ENCODE measurements at regions not wholly inside any gene's neighbourhood (a gene's known extent, or its start where the extent isn't known, plus 50 kb on each side); places are given as distances from the start of the nearest gene placed in this dataset.

GRCh38 chr6:50145125-50145524 is 95.4 kb upstream of the DEFB112 start:
- H4K8ac ChIP-seq (ENCODE audit: low read depth in 2 of 2, low read length in 2 of 2), result no peak overlapping the region
- H3K14ac ChIP-seq (replicated peaks; ENCODE audit: low read depth, low read length), result no peak overlapping the region
- no peaks in the 10 kb centered on the region for H3K27me3 ChIP-seq (ENCODE audit: control insufficient read depth, insufficient read depth, low read length)
- H4K5ac ChIP-seq (ENCODE audit: low read depth, low read length), result no peak overlapping the region
- H3K9ac ChIP-seq (ENCODE audit: low read depth, low read length), result no peak overlapping the region
- no peak overlapping the region for H2BK20ac ChIP-seq (ENCODE audit: low read depth, low read length)
- no peak overlapping the region for H3K56ac ChIP-seq (ENCODE audit: extremely low read depth, insufficient read depth, low read length)
- ChIA-PET CTCF (interaction anchor here (0.6 to 2.0 kb wide), 7 partner anchors 10 to 740 kb away, joined by 3 to 6 read pairs (median 4); no protein-coding TSS in a partner anchor), POLR2A (ENCODE audit: unreplicated experiment) (no interaction called here)
- H2BK15ac ChIP-seq (ENCODE audit: low read depth, low read length), result no peak overlapping the region
- dilution Hi-C loops (cut with HindIII; ENCODE audit: low sequenced_read_pairs, unreplicated experiment), result no loop called here
- no TSS peak for BruUV-seq (replicated peaks)
- H3K4me3 ChIP-seq (ENCODE audit: insufficient read depth, low read depth, low read length), result no peak overlapping the region
- peak; percentile 15 for DNase-seq
- no peak overlapping the region for H3K23ac ChIP-seq (ENCODE audit: low read depth, low read length)
- H3K18ac ChIP-seq (ENCODE audit: low read depth, low read length), result no peak overlapping the region
- no peak overlapping the region for H4K91ac ChIP-seq (ENCODE audit: insufficient read depth, low read depth, low read length)
- no peak overlapping the region for H2BK120ac ChIP-seq (ENCODE audit: low read depth, low read length)
- in situ Hi-C loops (cut with MboI; ENCODE audit: low sequenced_read_pairs), result no loop called here
- H3K9me3 ChIP-seq (ENCODE audit: control insufficient read depth, insufficient read depth, low read length), result no peaks in the 10 kb centered on the region
- H2BK5ac ChIP-seq (ENCODE audit: low read depth, low read length, poor library complexity, severe bottlenecking), result no peak overlapping the region
- ATAC-seq (ENCODE audit: low read depth), result 0 out of 2 replicates have a peak, but pooled peaks have one; percentile 51
- H3K79me1 ChIP-seq (ENCODE audit: low read depth in 1 of 2, low read length in 2 of 2), result no peaks in the 10 kb centered on the region
- H3K4me1 ChIP-seq (ENCODE audit: control insufficient read depth, insufficient read depth, low read length), result no peaks in the 10 kb centered on the region
- no peak overlapping the region for H3K4me2 ChIP-seq (ENCODE audit: low read depth, low read length)
- no peak overlapping the region for H2AK9ac ChIP-seq (replicated peaks; ENCODE audit: low read depth, low read length, poor library complexity)
- intact Hi-C loops (cut with micrococcal nuclease), result no loop called here
- no peak overlapping the region for H3K27ac ChIP-seq (ENCODE audit: insufficient read depth, low read length)
- H2AK5ac ChIP-seq (ENCODE audit: low read depth, low read length), result no peak overlapping the region
- no peaks in the 10 kb centered on the region for H3K36me3 ChIP-seq (ENCODE audit: control insufficient read depth, insufficient read depth, low read length)
- no peak overlapping the region for H3K4ac ChIP-seq (ENCODE audit: low read depth, low read length)
- no peak for TF ChIP-seq RFX5 (IDR thresholded peaks at IDR 0.05; ENCODE audit: low read depth, low read length)
- TF ChIP-seq POLR2A (IDR thresholded peaks at IDR 0.05; ENCODE audit: low read depth, low read length), result no peak
- TF ChIP-seq CTCF (conservative IDR thresholded peaks at IDR 0.05; ENCODE audit: low read depth, low read length), result peak; percentile 53
- TF ChIP-seq RAD21 (IDR thresholded peaks at IDR 0.05; ENCODE audit: low read length), result no peak
- TF ChIP-seq CEBPB (IDR thresholded peaks at IDR 0.05; ENCODE audit: low read depth, low read length), result no peak
- no peak for TF ChIP-seq FOS (IDR thresholded peaks at IDR 0.05; ENCODE audit: low read depth, low read length)
- no peaks in the 10 kb centered on the region for H3K9me1 ChIP-seq (ENCODE audit: insufficient read depth, low read length)
- no peaks in the 10 kb centered on the region for H4K20me1 ChIP-seq (ENCODE audit: insufficient read depth, low read length)
- H2AFZ ChIP-seq (replicated peaks; ENCODE audit: low read length, poor library complexity), result no peak overlapping the region
